ENCODE measurements at regions not wholly inside any gene's neighbourhood (a gene's known extent, or its start where the extent isn't known, plus 50 kb on each side); places are given as distances from the start of the nearest gene placed in this dataset.

GRCh38 chr6:109891924-109892323, 86.2 kb upstream of the GPR6 start:
- no peak for DNase-seq (ENCODE audit: low read depth in 1 of 2, low spot score in 1 of 2)
- TF ChIP-seq, protein P1, sequence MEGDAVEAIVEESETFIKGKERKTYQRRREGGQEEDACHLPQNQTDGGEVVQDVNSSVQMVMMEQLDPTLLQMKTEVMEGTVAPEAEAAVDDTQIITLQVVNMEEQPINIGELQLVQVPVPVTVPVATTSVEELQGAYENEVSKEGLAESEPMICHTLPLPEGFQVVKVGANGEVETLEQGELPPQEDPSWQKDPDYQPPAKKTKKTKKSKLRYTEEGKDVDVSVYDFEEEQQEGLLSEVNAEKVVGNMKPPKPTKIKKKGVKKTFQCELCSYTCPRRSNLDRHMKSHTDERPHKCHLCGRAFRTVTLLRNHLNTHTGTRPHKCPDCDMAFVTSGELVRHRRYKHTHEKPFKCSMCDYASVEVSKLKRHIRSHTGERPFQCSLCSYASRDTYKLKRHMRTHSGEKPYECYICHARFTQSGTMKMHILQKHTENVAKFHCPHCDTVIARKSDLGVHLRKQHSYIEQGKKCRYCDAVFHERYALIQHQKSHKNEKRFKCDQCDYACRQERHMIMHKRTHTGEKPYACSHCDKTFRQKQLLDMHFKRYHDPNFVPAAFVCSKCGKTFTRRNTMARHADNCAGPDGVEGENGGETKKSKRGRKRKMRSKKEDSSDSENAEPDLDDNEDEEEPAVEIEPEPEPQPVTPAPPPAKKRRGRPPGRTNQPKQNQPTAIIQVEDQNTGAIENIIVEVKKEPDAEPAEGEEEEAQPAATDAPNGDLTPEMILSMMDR (IDR thresholded peaks at IDR 0.05; ENCODE audit: low read depth, low read length) = no peak
- no peaks in the 10 kb centered on the region for H3K9me3 ChIP-seq (ENCODE audit: low read depth)
- H3K36me3 ChIP-seq = no peaks in the 10 kb centered on the region
- H3K4me3 ChIP-seq = no peak overlapping the region
- no peaks in the 10 kb centered on the region for H3K4me1 ChIP-seq (ENCODE audit: low read depth)
- no peaks in the 10 kb centered on the region for H3K27me3 ChIP-seq
- no peak overlapping the region for H3K27ac ChIP-seq

DNA sequence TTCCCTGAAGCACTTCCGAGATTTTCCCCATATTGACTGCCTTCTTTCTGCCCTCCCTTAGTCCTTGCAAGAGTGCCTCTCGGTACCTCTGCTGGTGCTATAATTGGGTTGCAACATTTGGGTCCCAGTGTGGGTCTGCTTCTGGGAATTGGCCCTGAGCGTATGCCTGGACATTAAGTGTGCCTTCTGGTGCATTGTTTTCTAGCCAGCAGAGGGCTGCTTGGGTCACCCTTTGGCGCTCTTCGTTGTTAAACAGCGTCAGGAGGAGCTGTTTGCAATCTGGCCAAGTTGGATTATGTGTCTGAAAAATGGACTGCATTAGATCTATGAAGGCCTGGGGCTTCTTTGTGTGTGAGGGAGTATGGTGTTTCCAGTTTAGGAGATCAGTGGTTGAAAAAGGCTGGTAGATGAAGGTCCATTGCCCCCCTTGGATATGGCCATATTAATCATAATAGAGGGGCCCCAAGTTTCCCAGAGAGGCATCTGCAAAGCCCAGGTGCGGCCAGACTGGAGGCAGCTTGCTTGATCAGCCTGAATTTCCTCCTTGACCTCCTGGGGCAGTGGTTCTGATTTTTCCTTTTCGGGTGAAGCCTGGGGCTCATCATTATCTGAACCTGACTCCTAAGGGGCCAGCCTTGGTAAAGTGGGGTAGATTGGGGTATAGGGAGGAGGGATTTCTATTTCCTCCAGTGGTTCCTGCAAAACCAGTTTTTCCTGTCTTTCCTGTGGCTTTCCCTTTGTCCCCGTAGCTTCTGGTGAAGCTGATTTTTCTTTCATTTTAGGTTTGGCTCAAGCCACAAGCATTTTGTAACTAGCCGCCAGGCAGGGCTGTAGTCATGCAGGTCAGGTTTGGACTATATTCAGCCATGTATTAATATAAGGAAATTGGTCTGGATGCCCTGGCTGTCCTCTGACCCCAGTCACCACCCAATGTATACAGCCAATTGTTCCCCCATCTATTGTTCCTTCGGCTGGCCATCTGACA, 85.4 kb upstream of the GPR6 start:
- Histone ChIP-seq H3K36me3 (no peaks in the 10 kb centered on the region), H3K27me3 (no peaks in the 10 kb centered on the region), H3K4me3 (no peak overlapping the region), H3K4me1 (ENCODE audit: low read depth) (no peaks in the 10 kb centered on the region), H3K27ac (no peak overlapping the region), H3K9me3 (ENCODE audit: low read depth) (no peaks in the 10 kb centered on the region)
- TF ChIP-seq, protein P1 (IDR thresholded peaks at IDR 0.05; ENCODE audit: low read depth, low read length) = no peak
- DNase-seq (ENCODE audit: low read depth in 1 of 2, low spot score in 1 of 2) = no peak

- Histone ChIP-seq H3K27ac (no peak overlapping the region), H3K36me3 (no peaks in the 10 kb centered on the region), H3K27me3 (no peaks in the 10 kb centered on the region), H3K4me1 (ENCODE audit: low read depth) (no peaks in the 10 kb centered on the region), H3K9me3 (ENCODE audit: low read depth) (no peaks in the 10 kb centered on the region), H3K4me3 (no peak overlapping the region)
- TF ChIP-seq, protein P1 (IDR thresholded peaks at IDR 0.05; ENCODE audit: low read depth, low read length) = no peak
- no peak for DNase-seq (ENCODE audit: low read depth in 1 of 2, low spot score in 1 of 2)
Observed at GRCh38 chr6:109893606-109894005, 84.5 kb upstream of the GPR6 start.

GRCh38 chr6:109894181-109894580, 83.9 kb upstream of the GPR6 start:
- no peak overlapping the region for H3K4me3 ChIP-seq
- no peaks in the 10 kb centered on the region for H3K36me3 ChIP-seq
- no peak for DNase-seq (ENCODE audit: low read depth in 1 of 2, low spot score in 1 of 2)
- no peaks in the 10 kb centered on the region for H3K27me3 ChIP-seq
- TF ChIP-seq, protein P1 (IDR thresholded peaks at IDR 0.05; ENCODE audit: low read depth, low read length) = no peak
- no peak overlapping the region for H3K27ac ChIP-seq
- no peaks in the 10 kb centered on the region for H3K4me1 ChIP-seq (ENCODE audit: low read depth)
- H3K9me3 ChIP-seq (ENCODE audit: low read depth) = no peaks in the 10 kb centered on the region

DNA sequence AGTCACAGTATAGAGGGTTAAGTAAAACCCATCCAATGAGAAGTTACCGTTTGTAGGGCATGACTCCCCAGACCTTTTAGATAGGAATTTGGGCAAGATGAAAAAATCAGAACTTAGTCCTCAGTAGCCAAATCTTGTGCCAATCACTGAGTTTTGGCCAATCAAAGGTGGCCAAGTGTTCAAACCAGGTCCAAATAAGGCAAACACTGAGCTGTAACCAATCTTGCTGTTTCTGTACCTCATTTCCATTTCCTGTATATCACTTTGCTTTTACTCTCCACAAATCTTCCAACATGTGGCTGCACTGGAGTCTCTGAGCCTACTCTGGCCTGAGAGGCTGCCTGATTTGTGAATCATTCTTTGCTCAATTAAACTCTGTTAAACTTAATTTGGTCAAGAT, 81.8 kb upstream of the GPR6 start:
- Histone ChIP-seq H3K36me3 (no peaks in the 10 kb centered on the region), H3K27ac (no peak overlapping the region), H3K4me1 (ENCODE audit: low read depth) (no peaks in the 10 kb centered on the region), H3K4me3 (no peak overlapping the region), H3K9me3 (ENCODE audit: low read depth) (no peaks in the 10 kb centered on the region), H3K27me3 (no peaks in the 10 kb centered on the region)
- DNase-seq (ENCODE audit: low read depth in 1 of 2, low spot score in 1 of 2) = no peak
- TF ChIP-seq, protein P1 (IDR thresholded peaks at IDR 0.05; ENCODE audit: low read depth, low read length) = no peak
